ENCODE measurements at regions not wholly inside any gene's neighbourhood (a gene's known extent, or its start where the extent isn't known, plus 50 kb on each side); places are given as distances from the start of the nearest gene placed in this dataset.

DNA sequence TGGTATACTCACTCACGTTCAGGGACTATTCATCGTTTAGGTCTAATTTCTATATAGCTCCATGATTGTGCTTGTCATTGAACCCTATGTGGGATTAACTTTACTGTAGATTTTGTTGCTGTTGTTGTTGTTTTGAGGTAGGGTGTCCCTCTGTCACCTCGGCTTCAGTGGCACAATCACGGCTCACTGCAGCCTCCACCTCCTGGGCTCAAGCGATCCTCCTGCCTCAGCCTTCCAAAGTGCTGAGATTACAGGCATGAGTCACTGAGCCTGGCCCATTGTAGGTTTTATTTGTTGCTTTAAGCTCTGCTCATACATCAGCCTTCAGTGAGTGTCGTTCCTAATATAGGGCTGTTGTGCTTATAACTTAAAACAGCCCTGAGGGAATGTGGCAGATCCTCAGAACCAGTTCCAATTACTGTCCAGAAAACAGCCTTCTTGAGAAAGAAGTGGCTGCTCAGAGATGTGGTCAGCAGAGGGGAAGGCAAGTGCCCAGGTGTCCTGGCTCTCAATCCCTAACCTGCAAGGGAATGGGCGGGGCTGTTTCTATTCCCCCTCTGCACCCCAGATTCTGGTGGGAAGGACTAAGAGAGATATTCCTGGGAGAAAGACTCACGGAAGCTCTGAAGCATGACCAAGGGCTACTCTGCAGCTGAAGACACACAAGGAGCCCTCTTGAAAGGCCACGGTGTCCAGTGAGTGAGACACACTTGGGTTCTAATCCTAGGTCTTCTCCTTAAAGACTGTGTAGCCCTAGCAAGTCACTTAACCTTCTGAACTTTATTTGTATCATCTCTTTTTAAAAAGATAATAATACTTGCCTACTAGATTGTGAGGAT is 79.6 kb upstream of the LCLAT1 start:
- Histone ChIP-seq H3K4me3 (ENCODE audit: low read depth, low read length) (no peak overlapping the region), H2BK120ac (ENCODE audit: insufficient read depth, low read length, poor library complexity) (peak overlapping the region; percentile 77), H4K91ac (ENCODE audit: low read depth, low read length) (peak overlapping the region; percentile 87), H3K4me2 (ENCODE audit: low read length) (no peak overlapping the region), H3K4ac (ENCODE audit: low read depth, low read length) (no peak overlapping the region), H3K9ac (ENCODE audit: low read length) (no peak overlapping the region), H3K79me1 (ENCODE audit: low read length) (peaks cover 22% of the 10 kb centered on the region), H3K23ac (ENCODE audit: low read length) (no peak overlapping the region), H2BK12ac (ENCODE audit: low read length) (peak overlapping the region; percentile 30), H4K8ac (ENCODE audit: low read depth, low read length) (peak overlapping the region; percentile 30), H3K9me3 (ENCODE audit: insufficient read depth, low read depth, low read length) (no peaks in the 10 kb centered on the region), H3K79me2 (ENCODE audit: control insufficient read depth, insufficient read depth, low read length, poor library complexity) (no peaks in the 10 kb centered on the region), H3K18ac (ENCODE audit: low read length) (peak overlapping the region; percentile 18), H3K27me3 (ENCODE audit: insufficient read depth, low read length) (no peaks in the 10 kb centered on the region), H2AK5ac (ENCODE audit: low read length) (peak overlapping the region; percentile 31), H3K27ac (ENCODE audit: low read depth, low read length) (peak overlapping the region; percentile 77), H3K36me3 (ENCODE audit: control insufficient read depth in 1 of 2, insufficient read depth in 2 of 2, low read length in 2 of 2) (peaks cover 0 to 2% of the 10 kb centered on the region in 2 experiments), H2AFZ (ENCODE audit: insufficient read depth, low read length, poor library complexity) (no peak overlapping the region), H2BK5ac (ENCODE audit: low read depth, low read length, poor library complexity) (peak overlapping the region; percentile 84), H3K4me1 (ENCODE audit: control insufficient read depth in 1 of 2, insufficient read depth in 2 of 2, low read length in 2 of 2) (peaks cover 12 to 22% of the 10 kb centered on the region in 2 experiments), H3K14ac (ENCODE audit: low read length) (peak overlapping the region; percentile 65), H4K12ac (ENCODE audit: low read depth, low read length) (no peak overlapping the region)
- no CpG with 5 or more reads among the region's 9 CpGs for WGBS (ENCODE audit: extremely low coverage, insufficient coverage, insufficient read length)
- no peak for DNase-seq

DNA sequence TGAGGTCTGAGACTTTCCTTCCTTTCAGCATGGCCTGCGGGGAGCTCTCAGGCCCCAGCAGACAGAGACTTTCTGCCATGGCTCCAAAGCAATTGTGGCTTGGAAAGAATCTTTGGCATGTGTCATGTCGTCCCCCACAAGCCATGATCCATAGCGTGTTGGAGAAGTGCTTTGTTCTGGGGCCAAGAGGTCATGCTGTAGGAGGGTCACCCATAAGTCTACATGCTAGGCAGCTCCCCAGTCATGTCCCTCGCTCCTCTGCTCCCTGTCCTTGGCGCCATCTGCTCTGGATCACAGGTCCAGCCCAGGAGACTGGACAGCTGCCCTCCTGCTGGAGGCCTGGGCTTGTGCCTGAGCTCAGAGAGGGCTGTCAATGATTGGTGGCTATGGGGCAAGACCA is 78.8 kb upstream of the LCLAT1 start:
- Histone ChIP-seq H3K4me2 (ENCODE audit: low read length) (no peak overlapping the region), H3K27me3 (ENCODE audit: insufficient read depth, low read length) (no peaks in the 10 kb centered on the region), H4K8ac (ENCODE audit: low read depth, low read length) (no peak overlapping the region), H3K9ac (ENCODE audit: low read length) (no peak overlapping the region), H3K4me3 (ENCODE audit: low read depth, low read length) (no peak overlapping the region), H4K91ac (ENCODE audit: low read depth, low read length) (peak overlapping the region; percentile 42), H4K12ac (ENCODE audit: low read depth, low read length) (no peak overlapping the region), H3K27ac (ENCODE audit: low read depth, low read length) (no peak overlapping the region), H2AFZ (ENCODE audit: insufficient read depth, low read length, poor library complexity) (no peak overlapping the region), H3K18ac (ENCODE audit: low read length) (no peak overlapping the region), H2BK12ac (ENCODE audit: low read length) (no peak overlapping the region), H3K79me2 (ENCODE audit: control insufficient read depth, insufficient read depth, low read length, poor library complexity) (no peaks in the 10 kb centered on the region), H3K23ac (ENCODE audit: low read length) (no peak overlapping the region), H3K79me1 (ENCODE audit: low read length) (peaks cover 22% of the 10 kb centered on the region), H3K4ac (ENCODE audit: low read depth, low read length) (no peak overlapping the region), H2BK5ac (ENCODE audit: low read depth, low read length, poor library complexity) (peak overlapping the region; percentile 42), H3K36me3 (ENCODE audit: control insufficient read depth in 1 of 2, insufficient read depth in 2 of 2, low read length in 2 of 2) (peaks cover 0 to 2% of the 10 kb centered on the region in 2 experiments), H3K14ac (ENCODE audit: low read length) (peak overlapping the region; percentile 8), H3K9me3 (ENCODE audit: insufficient read depth, low read depth, low read length) (no peaks in the 10 kb centered on the region), H3K4me1 (ENCODE audit: control insufficient read depth in 1 of 2, insufficient read depth in 2 of 2, low read length in 2 of 2) (peaks cover 11 to 21% of the 10 kb centered on the region in 2 experiments), H2AK5ac (ENCODE audit: low read length) (no peak overlapping the region), H2BK120ac (ENCODE audit: insufficient read depth, low read length, poor library complexity) (no peak overlapping the region)
- WGBS (ENCODE audit: extremely low coverage, insufficient coverage, insufficient read length), result no CpG with 5 or more reads among the region's 5 CpGs
- no peak for DNase-seq

DNA sequence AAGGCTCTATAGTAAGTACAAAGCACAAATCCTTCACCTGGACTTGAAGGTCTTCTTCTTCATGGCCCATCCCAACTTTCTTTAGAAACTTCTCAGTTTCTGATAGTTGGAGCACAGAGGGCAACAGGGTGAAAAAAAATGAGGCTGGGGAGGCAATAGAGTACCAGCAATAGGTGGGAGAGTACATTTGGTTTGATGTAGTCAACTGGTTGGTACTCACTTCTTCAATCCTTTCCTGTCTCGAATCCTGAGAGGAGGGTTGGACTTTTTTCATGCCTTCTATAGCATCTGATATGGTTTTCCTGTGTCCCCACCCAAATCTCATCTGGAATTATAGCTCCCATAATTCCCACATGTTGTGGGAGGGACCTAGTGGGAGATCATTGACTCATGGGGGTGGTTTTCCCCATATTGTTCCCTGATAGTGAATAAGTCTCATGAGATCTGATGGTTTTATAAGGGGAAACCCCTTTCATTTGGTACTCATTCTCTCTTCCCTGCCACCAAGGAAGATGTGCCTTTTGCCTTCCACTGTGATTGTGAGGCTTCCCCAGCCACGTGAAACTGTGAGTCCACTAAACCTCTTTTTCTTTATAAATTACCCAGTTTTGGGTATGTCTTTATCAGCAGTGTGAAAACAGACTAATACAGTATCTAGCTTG is 75.9 kb upstream of the LCLAT1 start:
- no peak for DNase-seq
- H3K18ac ChIP-seq (ENCODE audit: low read length), result no peak overlapping the region
- H2BK12ac ChIP-seq (ENCODE audit: low read length), result no peak overlapping the region
- H3K4me2 ChIP-seq (ENCODE audit: low read length), result no peak overlapping the region
- peaks cover 22% of the 10 kb centered on the region for H3K79me1 ChIP-seq (ENCODE audit: low read length)
- peaks cover 0 to 2% of the 10 kb centered on the region in 2 experiments for H3K36me3 ChIP-seq (ENCODE audit: control insufficient read depth in 1 of 2, insufficient read depth in 2 of 2, low read length in 2 of 2)
- H3K4me3 ChIP-seq (ENCODE audit: low read depth, low read length), result no peak overlapping the region
- no peak overlapping the region for H3K27ac ChIP-seq (ENCODE audit: low read depth, low read length)
- H3K4me1 ChIP-seq (ENCODE audit: control insufficient read depth in 1 of 2, insufficient read depth in 2 of 2, low read length in 2 of 2), result peaks cover 11 to 18% of the 10 kb centered on the region in 2 experiments
- H4K91ac ChIP-seq (ENCODE audit: low read depth, low read length), result no peak overlapping the region
- no peak overlapping the region for H3K4ac ChIP-seq (ENCODE audit: low read depth, low read length)
- H3K9ac ChIP-seq (ENCODE audit: low read length), result no peak overlapping the region
- H4K12ac ChIP-seq (ENCODE audit: low read depth, low read length), result no peak overlapping the region
- H3K23ac ChIP-seq (ENCODE audit: low read length), result no peak overlapping the region
- no peak overlapping the region for H3K14ac ChIP-seq (ENCODE audit: low read length)
- no peak overlapping the region for H2BK5ac ChIP-seq (ENCODE audit: low read depth, low read length, poor library complexity)
- no peaks in the 10 kb centered on the region for H3K79me2 ChIP-seq (ENCODE audit: control insufficient read depth, insufficient read depth, low read length, poor library complexity)
- no peak overlapping the region for H2AK5ac ChIP-seq (ENCODE audit: low read length)
- no peak overlapping the region for H4K8ac ChIP-seq (ENCODE audit: low read depth, low read length)
- no peaks in the 10 kb centered on the region for H3K27me3 ChIP-seq (ENCODE audit: insufficient read depth, low read length)
- H3K9me3 ChIP-seq (ENCODE audit: insufficient read depth, low read depth, low read length), result no peaks in the 10 kb centered on the region
- WGBS (ENCODE audit: extremely low coverage, insufficient coverage, insufficient read length), result no CpG with 5 or more reads among the region's 2 CpGs
- no peak overlapping the region for H2AFZ ChIP-seq (ENCODE audit: insufficient read depth, low read length, poor library complexity)
- no peak overlapping the region for H2BK120ac ChIP-seq (ENCODE audit: insufficient read depth, low read length, poor library complexity)

DNA sequence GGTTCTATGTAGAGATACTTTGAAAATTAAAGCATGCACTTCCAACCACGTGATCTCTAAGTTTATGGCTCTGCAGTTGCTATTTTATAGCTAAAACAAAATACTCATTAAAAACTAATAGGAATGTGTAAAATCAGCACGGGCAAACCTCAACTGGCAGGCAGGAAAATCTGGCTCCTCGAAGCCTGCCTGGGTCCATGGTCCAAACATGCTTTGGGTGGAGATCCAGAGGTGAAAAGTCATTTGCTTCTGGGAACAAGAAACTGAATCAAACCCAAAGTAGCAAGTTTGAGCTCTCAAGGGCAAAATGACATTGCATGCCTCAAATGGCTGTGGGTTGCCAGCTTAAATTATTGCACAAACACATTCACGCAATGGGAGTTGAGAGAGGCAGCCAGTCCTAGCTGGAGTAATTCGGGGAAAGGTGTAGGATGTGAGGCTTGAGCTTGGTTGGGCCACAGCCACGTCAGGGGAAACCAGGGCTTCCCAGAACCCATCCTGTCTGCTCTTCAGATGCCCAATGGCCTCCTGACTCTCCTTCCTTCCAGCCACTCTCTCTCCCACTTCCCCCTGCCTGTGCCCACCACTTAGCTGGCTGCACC is 75.2 kb upstream of the LCLAT1 start:
- no peaks in the 10 kb centered on the region for H3K79me2 ChIP-seq (ENCODE audit: control insufficient read depth, insufficient read depth, low read length, poor library complexity)
- no peaks in the 10 kb centered on the region for H3K27me3 ChIP-seq (ENCODE audit: insufficient read depth, low read length)
- H3K14ac ChIP-seq (ENCODE audit: low read length), result no peak overlapping the region
- H2AK5ac ChIP-seq (ENCODE audit: low read length), result no peak overlapping the region
- H3K18ac ChIP-seq (ENCODE audit: low read length), result no peak overlapping the region
- no peak overlapping the region for H3K4ac ChIP-seq (ENCODE audit: low read depth, low read length)
- H3K4me1 ChIP-seq (ENCODE audit: control insufficient read depth in 1 of 2, insufficient read depth in 2 of 2, low read length in 2 of 2), result peaks cover 7 to 11% of the 10 kb centered on the region in 2 experiments
- H3K27ac ChIP-seq (ENCODE audit: low read depth, low read length), result no peak overlapping the region
- H3K79me1 ChIP-seq (ENCODE audit: low read length), result peaks cover 15% of the 10 kb centered on the region
- H3K4me2 ChIP-seq (ENCODE audit: low read length), result no peak overlapping the region
- no peak overlapping the region for H4K12ac ChIP-seq (ENCODE audit: low read depth, low read length)
- no peak overlapping the region for H4K91ac ChIP-seq (ENCODE audit: low read depth, low read length)
- no peak overlapping the region for H2BK12ac ChIP-seq (ENCODE audit: low read length)
- no peak overlapping the region for H2BK120ac ChIP-seq (ENCODE audit: insufficient read depth, low read length, poor library complexity)
- H3K4me3 ChIP-seq (ENCODE audit: low read depth, low read length), result no peak overlapping the region
- no peak overlapping the region for H2AFZ ChIP-seq (ENCODE audit: insufficient read depth, low read length, poor library complexity)
- H4K8ac ChIP-seq (ENCODE audit: low read depth, low read length), result no peak overlapping the region
- H3K23ac ChIP-seq (ENCODE audit: low read length), result no peak overlapping the region
- H3K9ac ChIP-seq (ENCODE audit: low read length), result no peak overlapping the region
- DNase-seq, result no peak
- no peak overlapping the region for H2BK5ac ChIP-seq (ENCODE audit: low read depth, low read length, poor library complexity)
- no peaks in the 10 kb centered on the region for H3K9me3 ChIP-seq (ENCODE audit: insufficient read depth, low read depth, low read length)
- no CpG with 5 or more reads among the region's 6 CpGs for WGBS (ENCODE audit: extremely low coverage, insufficient coverage, insufficient read length)
- H3K36me3 ChIP-seq (ENCODE audit: control insufficient read depth in 1 of 2, insufficient read depth in 2 of 2, low read length in 2 of 2), result peaks cover 0 to 2% of the 10 kb centered on the region in 2 experiments

Data from trophoblast cell (in vitro differentiated cells and primary cell).